K562 (cell line): ENCODE measurements at regions not wholly inside any gene's neighbourhood (a gene's known extent, or its start where the extent isn't known, plus 50 kb on each side); places are given as distances from the start of the nearest gene placed in this dataset.

Experiments
- ATAC-seq: fragments of 200-7000 bp; cut with Tn5 transposase; 3 replicates; pipeline ENCODE4 v1.9.1; 2020; ENCODE audit warnings: moderate library complexity
- BruUV-seq: library from RNA; stranded (reverse); fragments of 400-500 nt; replicated peaks from 2 replicates; lab custom pipeline; 2021; lab: Mats Ljungman, UMichigan
- CTCF ChIA-PET: fragments of 300-600 bp; formaldehyde crosslinking; extraction: SDS; loops from one replicate; lab custom pipeline; 2021; ENCODE audit warnings: low intra/inter-chr PET ratio; lab: Yijun Ruan, JAX
- POLR2A ChIA-PET: fragments of 300-600, 350-650 bp; sonication (Branson Sonifier 250); formaldehyde crosslinking; extraction: SDS; loops from one replicate; lab custom pipeline; 2021; ENCODE audit warnings: antibody characterized with exemption, inconsistent platforms; lab: Yijun Ruan, JAX
- DNase-seq, 4 experiments: peaks; one replicate each; pipeline versions ENCODE4 v3.0.0 to v3.0.0-alpha.2; 2011 to 2018; ENCODE audit warnings: low spot score in 3 of 4, mixed read lengths in 3 of 4; ENCODE audit errors: extremely low read depth in 1 of 4
- FAIRE-seq: peaks from 2 replicates; lab custom pipeline; 2011; peaks lifted over from hg19 to GRCh38; lab: Jason Lieb, UNC
- H2AFZ ChIP-seq: 2 replicates; pipeline ENCODE4 v1.6.0; 2011; ENCODE audit warnings: low read depth, low read length, control low read depth, inconsistent platforms
- H3K27ac ChIP-seq: fragments of 200-600 bp; 3 replicates; pipeline ENCODE4 v1.8.0; 2011; ENCODE audit warnings: low read depth, mild to moderate bottlenecking, control low read depth, inconsistent platforms, low read length, moderate library complexity, mixed read lengths; ENCODE audit errors: extremely low read depth
- H3K27me3 ChIP-seq, 2 experiments: fragments of 300-600 bp in 1 of 2; 2 replicates in 1 of 2; 3 replicates in 1 of 2; pipeline versions ENCODE4 v1.6.0 to v1.8.0; 2011; ENCODE audit warnings: inconsistent platforms in 2 of 2, low read length in 2 of 2, mild to moderate bottlenecking in 1 of 2, mixed read lengths in 1 of 2, moderate library complexity in 1 of 2; ENCODE audit not compliant: control insufficient read depth in 2 of 2, insufficient read depth in 2 of 2
- H3K36me3 ChIP-seq: fragments of 300-600 bp; 3 replicates; pipeline ENCODE4 v1.8.0; 2011; ENCODE audit warnings: mild to moderate bottlenecking, low read length, inconsistent platforms; ENCODE audit not compliant: control insufficient read depth, insufficient read depth
- H3K4me1 ChIP-seq, 2 experiments: fragments of 200-600 bp in 1 of 2; replicated peaks in 1 of 2; 2 replicates in 1 of 2; 3 replicates in 1 of 2; pipeline versions ENCODE4 v1.5.1 to v1.8.0; 2011; ENCODE audit warnings: inconsistent platforms in 2 of 2, low read length in 2 of 2, mild to moderate bottlenecking in 1 of 2, mixed read lengths in 1 of 2, moderate library complexity in 1 of 2; ENCODE audit not compliant: control insufficient read depth in 2 of 2, insufficient read depth in 2 of 2
- H3K4me2 ChIP-seq: 2 replicates; pipeline ENCODE4 v1.6.1; 2011; ENCODE audit warnings: low read length, control low read depth, inconsistent platforms, mixed read lengths; ENCODE audit not compliant: insufficient read depth
- H3K4me3 ChIP-seq: fragments of 200-600 bp; sonication (generic), shearing (Covaris generic); 2 replicates; pipeline ENCODE4 v1.5.1; 2016; ENCODE audit warnings: control low read depth, inconsistent platforms
- H3K79me2 ChIP-seq: fragments of 200-600 bp; 3 replicates; pipeline ENCODE4 v1.8.0; 2011; ENCODE audit warnings: low read length, inconsistent platforms; ENCODE audit not compliant: control insufficient read depth, insufficient read depth
- H3K9ac ChIP-seq, 2 experiments: 2 replicates each; pipeline versions ENCODE4 v1.6.0 to v1.6.1; 2011; ENCODE audit warnings: low read depth in 2 of 2, low read length in 2 of 2, control low read depth in 1 of 2, inconsistent platforms in 1 of 2, mild to moderate bottlenecking in 1 of 2, mixed read lengths in 1 of 2; ENCODE audit not compliant: insufficient read depth in 1 of 2
- H3K9me1 ChIP-seq: one replicate; pipeline ENCODE4 v1.6.0; 2011; ENCODE audit warnings: inconsistent platforms, mild to moderate bottlenecking, low read length, moderate library complexity; ENCODE audit not compliant: control insufficient read depth, insufficient read depth
- H3K9me3 ChIP-seq: replicated peaks from 2 replicates; pipeline ENCODE4 v1.5.1; 2011; ENCODE audit warnings: low read depth, low read length, inconsistent platforms; ENCODE audit not compliant: control insufficient read depth, insufficient read depth
- H4K20me1 ChIP-seq: replicated peaks from 2 replicates; pipeline ENCODE4 v1.6.1; 2011; ENCODE audit warnings: low read length, inconsistent platforms, mixed read lengths; ENCODE audit not compliant: control insufficient read depth, insufficient read depth
- CREB3 ChIP-seq: fragments of 450-650 bp; conservative IDR thresholded peaks from 2 replicates; pipeline ENCODE4 v1.6.1; 2016; ENCODE audit warnings: missing genetic modification characterization, low read depth, mild to moderate bottlenecking, missing compliant biosample characterization, moderate library complexity
- MLLT1 ChIP-seq, 2 experiments: fragments of 450-650 bp; IDR thresholded peaks; 2 replicates each; pipeline ENCODE4 v1.6.1; 2016
- MXI1 ChIP-seq: IDR thresholded peaks from 2 replicates; pipeline ENCODE4 v1.6.1; 2011; ENCODE audit warnings: low read depth, mild to moderate bottlenecking, improper control_type of control experiment, low read length
- PYGO2 ChIP-seq: fragments of 450-650 bp; IDR thresholded peaks from 2 replicates; pipeline ENCODE4 v1.6.1; 2016; ENCODE audit warnings: mild to moderate bottlenecking, missing genetic modification characterization, moderate library complexity, missing compliant biosample characterization
- ZBTB40 ChIP-seq, 2 experiments: fragments of 450-650 bp in 1 of 2; sonication (generic) in 1 of 2; formaldehyde crosslinking in 1 of 2; IDR thresholded peaks; 2 replicates each; pipeline versions ENCODE4 v1.7.1 to v1.9.0; 2016 to 2022; ENCODE audit warnings: inconsistent platforms in 1 of 2, mild to moderate bottlenecking in 1 of 2, missing genetic modification reagents in 1 of 2
- ZNF175 ChIP-seq: fragments of 200-800 bp; sonication (Bioruptor generic); IDR thresholded peaks from 2 replicates; pipeline ENCODE4 v1.6.1; 2016; ENCODE audit warnings: low read depth, mild to moderate bottlenecking, missing genetic modification characterization, missing compliant biosample characterization
- ZNF589 ChIP-seq: fragments of 200-800 bp; sonication (Bioruptor generic); IDR thresholded peaks from 2 replicates; pipeline ENCODE4 v1.6.1; 2016; ENCODE audit warnings: low read depth, missing genetic modification characterization, missing compliant biosample characterization
- ZNF644 ChIP-seq: fragments of 200-800 bp; sonication (Bioruptor generic); IDR thresholded peaks from 2 replicates; pipeline ENCODE4 v1.6.1; 2016; ENCODE audit warnings: low read depth, missing genetic modification characterization, missing compliant biosample characterization
- WGBS: fragments of 100-300 bp; shearing (Covaris generic); methylation state at CpG from one replicate; pipeline ENCODE4 v1.1.6; 2016; ENCODE audit warnings: low coverage, mixed read lengths; ENCODE audit not compliant: insufficient coverage; ENCODE audit errors: missing lambda C conversion rate; 5-methylcytosine and 5-hydroxymethylcytosine counted together
- in situ Hi-C: fragments of 300-500 bp; cut with MboI; formaldehyde crosslinking; loops from 4 replicates; pipeline ENCODE4 v1.15.0; 2018; ENCODE audit warnings: inconsistent platforms, mixed read lengths
- intact Hi-C: fragments of 100-400 bp; cut with micrococcal nuclease; formaldehyde crosslinking; loops from 2 replicates; pipeline ENCODE4 v1.14.2; 2022

GRCh38 chr3:106750092-106750491, 627.1 kb upstream of the CCDC54 start:
- WGBS, result 6% methylated on average over 1 of the region's 1 CpG
- in situ Hi-C loops, result no loop called here
- POLR2A ChIA-PET, result no interaction called here

More at GRCh38 chr3:106750092-106750491, 627.1 kb upstream of the CCDC54 start:
- no peak for FAIRE-seq
- H4K20me1 ChIP-seq, result no peaks in the 10 kb centered on the region
- no peaks in the 10 kb centered on the region for H3K27me3 ChIP-seq
- H3K36me3 ChIP-seq, result no peaks in the 10 kb centered on the region
- H3K4me2 ChIP-seq, result no peak overlapping the region
- intact Hi-C loops, result no loop called here
- TF ChIP-seq MXI1 (no peak), ZBTB40 (IDR thresholded peaks at IDR 0.05) (no peak), ZBTB40 (CRISPR knock-in tag; IDR thresholded peaks at IDR 0.05) (no peak), ZNF175 (CRISPR knock-in tag) (no peak), MLLT1 (IDR thresholded peaks at IDR 0.05) (no peak), PYGO2 (tag) (no peak), ZNF644 (tag) (no peak), CREB3 (tag) (no peak), ZNF589 (CRISPR knock-in tag) (no peak)
- TF ChIP-seq, all 486 proteins: peak for 0
- ATAC-seq, result no peak
- CTCF ChIA-PET, result no interaction called here
- no peaks in the 10 kb centered on the region for H3K9me1 ChIP-seq
- H3K27ac ChIP-seq, result no peak overlapping the region
- H3K79me2 ChIP-seq, result no peaks in the 10 kb centered on the region
- no peak for DNase-seq
- no peak overlapping the region for H2AFZ ChIP-seq
- H3K9me3 ChIP-seq, result no peaks in the 10 kb centered on the region
- H3K4me3 ChIP-seq, result no peak overlapping the region
- H3K9ac ChIP-seq, result no peak overlapping the region
- no peaks in the 10 kb centered on the region for H3K4me1 ChIP-seq
- no TSS peak for BruUV-seq
